GM23248 (cell line): ENCODE measurements at regions not wholly inside any gene's neighbourhood (a gene's known extent, or its start where the extent isn't known, plus 50 kb on each side); places are given as distances from the start of the nearest gene placed in this dataset.

Experiments
- DNase-seq: peaks from one replicate; pipeline ENCODE4 v3.0.0-alpha.2; 2015
- H2AFZ ChIP-seq: fragments of 200-600 bp; sonication (generic); 2 replicates; pipeline ENCODE4 v1.6.1; 2016; ENCODE audit warnings: antibody characterized with exemption
- H3F3A ChIP-seq: fragments of 200-600 bp; sonication (generic); 2 replicates; pipeline ENCODE4 v1.6.1; 2016; ENCODE audit warnings: mild to moderate bottlenecking, antibody characterized with exemption, mixed run types; ENCODE audit not compliant: insufficient read depth
- H3K27ac ChIP-seq: fragments of 200-600 bp; sonication (generic); 2 replicates; pipeline ENCODE4 v1.5.1; 2016; ENCODE audit warnings: mild to moderate bottlenecking
- H3K27me3 ChIP-seq: fragments of 200-600 bp; sonication (generic); replicated peaks from 2 replicates; pipeline ENCODE4 v1.6.1; 2016; ENCODE audit warnings: mild to moderate bottlenecking; ENCODE audit not compliant: insufficient read depth
- H3K36me3 ChIP-seq: fragments of 200-600 bp; sonication (generic); 2 replicates; pipeline ENCODE4 v1.6.1; 2016; ENCODE audit warnings: low read depth, mild to moderate bottlenecking
- H3K4me1 ChIP-seq: fragments of 200-600 bp; sonication (generic); 2 replicates; pipeline ENCODE4 v1.6.1; 2016; ENCODE audit warnings: mild to moderate bottlenecking; ENCODE audit not compliant: insufficient read depth
- H3K4me2 ChIP-seq: fragments of 200-600 bp; sonication (generic); one replicate; pipeline ENCODE4 v1.6.1; 2016; ENCODE audit warnings: mild to moderate bottlenecking; ENCODE audit not compliant: unreplicated experiment
- H3K4me3 ChIP-seq: fragments of 200-600 bp; sonication (generic); 2 replicates; pipeline ENCODE4 v1.5.1; 2016; ENCODE audit warnings: mild to moderate bottlenecking
- H3K79me2 ChIP-seq: fragments of 200-600 bp; sonication (generic); 2 replicates; pipeline ENCODE4 v1.6.1; 2016; ENCODE audit warnings: mild to moderate bottlenecking; ENCODE audit not compliant: insufficient read depth
- H3K9ac ChIP-seq: fragments of 200-600 bp; sonication (generic); 2 replicates; pipeline ENCODE4 v1.6.1; 2016; ENCODE audit warnings: mild to moderate bottlenecking
- H3K9me2 ChIP-seq: fragments of 200-600 bp; sonication (generic); 2 replicates; pipeline ENCODE4 v1.6.1; 2016; ENCODE audit warnings: mixed run types, mild to moderate bottlenecking, moderate library complexity; ENCODE audit not compliant: insufficient read depth
- H3K9me3 ChIP-seq: fragments of 200-600 bp; sonication (generic); one replicate; pipeline ENCODE4 v1.6.1; 2017; ENCODE audit warnings: low read depth
- H4K20me1 ChIP-seq: fragments of 200-600 bp; sonication (generic); 2 replicates; pipeline ENCODE4 v1.6.0; 2016; ENCODE audit not compliant: insufficient read depth
- EZH2 ChIP-seq: fragments of 200-600 bp; sonication (generic); IDR thresholded peaks from 2 replicates; pipeline ENCODE4 v1.6.1; 2018; ENCODE audit warnings: antibody characterized with exemption, mild to moderate bottlenecking; ENCODE audit not compliant: insufficient read depth, poor library complexity, severe bottlenecking
- EZH2phosphoT487 ChIP-seq: fragments of 200-600 bp; sonication (generic); IDR thresholded peaks from 2 replicates; pipeline ENCODE4 v1.6.1; 2018; ENCODE audit warnings: antibody characterized with exemption, moderate library complexity, mild to moderate bottlenecking, low read depth; ENCODE audit not compliant: insufficient read depth
- WGBS, 2 experiments: methylation state at CpG; one replicate each; pipeline ENCODE4 v1.1.6; 2015 to 2017; ENCODE audit warnings: low lambda C conversion rate in 2 of 2, low coverage in 1 of 2; ENCODE audit errors: missing lambda C conversion rate in 2 of 2; 5-methylcytosine and 5-hydroxymethylcytosine counted together
- in situ Hi-C: fragments of 300-500 bp; cut with MboI; formaldehyde crosslinking; loops from 2 replicates; pipeline ENCODE4 v1.15.0; 2020

DNA sequence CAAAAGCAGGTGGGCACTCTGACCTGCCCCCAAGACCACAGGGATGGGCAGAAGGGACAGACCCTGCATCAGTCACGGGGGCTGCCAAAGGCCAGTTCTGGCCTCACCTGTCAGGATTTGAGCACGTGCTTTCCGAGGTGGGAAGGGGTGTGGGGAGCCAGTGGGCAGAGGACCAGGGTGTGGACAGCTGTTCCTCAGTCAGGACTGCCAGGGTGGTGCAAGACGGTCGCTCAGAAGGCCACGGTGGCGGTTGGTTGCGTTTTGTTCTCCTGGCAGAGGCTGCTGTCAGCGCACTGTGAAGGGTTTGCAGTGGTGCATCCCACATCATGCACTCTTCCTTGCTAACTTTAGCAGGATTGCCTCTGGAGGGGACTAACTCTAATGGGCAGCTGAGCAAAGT is 665.3 kb upstream of the RAB6C start:
- no peak overlapping the region for H3K27ac ChIP-seq
- H3K4me3 ChIP-seq: no peak overlapping the region
- no peak overlapping the region for H2AFZ ChIP-seq
- H3K36me3 ChIP-seq: no peaks in the 10 kb centered on the region
- TF ChIP-seq EZH2phosphoT487 (no peak), EZH2 (no peak)
- no peaks in the 10 kb centered on the region for H4K20me1 ChIP-seq
- no peaks in the 10 kb centered on the region for H3K79me2 ChIP-seq
- in situ Hi-C loops: no loop called here
- no peaks in the 10 kb centered on the region for H3K9me3 ChIP-seq
- H3K27me3 ChIP-seq: no peaks in the 10 kb centered on the region
- H3K9ac ChIP-seq: no peak overlapping the region
- WGBS, 2 experiments: 21 to 39% methylated on average over 7 to 9 of the region's 9 CpGs
- H3K4me2 ChIP-seq: no peak overlapping the region
- DNase-seq: no peak
- no peaks in the 10 kb centered on the region for H3K9me2 ChIP-seq
- no peaks in the 10 kb centered on the region for H3K4me1 ChIP-seq
- no peaks in the 10 kb centered on the region for H3F3A ChIP-seq

DNA sequence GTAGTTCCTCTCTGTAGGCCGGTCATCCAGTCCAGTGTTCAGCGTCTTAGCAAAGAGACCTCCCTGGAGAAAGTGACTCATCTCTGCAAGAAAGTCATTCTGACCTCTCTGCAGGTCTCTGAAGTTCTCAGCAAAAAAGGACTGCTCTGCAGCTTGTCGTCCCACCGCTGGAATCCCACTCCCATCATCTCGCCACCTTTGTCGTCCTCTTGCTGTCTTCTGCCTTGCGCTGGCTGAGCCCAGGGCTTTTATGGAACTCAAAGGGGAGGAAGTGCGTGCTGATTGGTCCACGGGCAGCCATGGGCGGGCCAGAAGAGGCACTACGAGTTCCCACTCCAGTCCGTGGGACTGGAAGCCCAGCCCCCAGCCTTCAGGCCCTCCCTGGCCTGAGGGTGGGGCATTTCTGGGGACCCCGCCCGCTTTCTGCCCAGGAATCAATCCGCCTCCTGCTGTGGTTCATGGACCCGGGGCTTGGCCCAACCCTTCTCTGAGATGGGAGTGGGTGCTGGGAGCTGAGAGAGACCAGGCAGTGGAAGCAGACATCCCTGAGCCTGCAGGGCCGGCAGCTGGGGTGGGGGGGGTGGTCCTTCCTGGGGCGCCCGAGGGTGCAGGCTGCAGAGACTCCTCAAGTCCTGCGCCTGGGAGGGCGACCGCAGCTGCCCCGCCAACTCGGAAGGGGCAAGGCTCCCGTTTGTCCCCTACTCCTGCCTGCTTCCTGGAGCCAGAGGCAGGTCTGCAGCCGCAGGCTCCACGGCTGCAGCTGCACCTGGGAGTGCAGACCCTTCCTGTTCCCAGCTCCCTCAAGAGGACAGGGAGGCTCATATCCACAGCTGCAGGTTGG is 660.7 kb upstream of the RAB6C start:
- H3K4me1 ChIP-seq: no peaks in the 10 kb centered on the region
- no peak overlapping the region for H3K27ac ChIP-seq
- TF ChIP-seq EZH2 (no peak), EZH2phosphoT487 (no peak)
- H4K20me1 ChIP-seq: no peaks in the 10 kb centered on the region
- in situ Hi-C loops: no loop called here
- no peaks in the 10 kb centered on the region for H3K27me3 ChIP-seq
- no peaks in the 10 kb centered on the region for H3K79me2 ChIP-seq
- H3K9me3 ChIP-seq: no peaks in the 10 kb centered on the region
- no peaks in the 10 kb centered on the region for H3F3A ChIP-seq
- H3K9ac ChIP-seq: no peak overlapping the region
- H3K4me3 ChIP-seq: no peak overlapping the region
- no peaks in the 10 kb centered on the region for H3K9me2 ChIP-seq
- no peak for DNase-seq
- WGBS, 2 experiments: 34 to 39% methylated on average over 19 to 21 of the region's 27 CpGs
- no peak overlapping the region for H3K4me2 ChIP-seq
- H3K36me3 ChIP-seq: no peaks in the 10 kb centered on the region
- H2AFZ ChIP-seq: no peak overlapping the region

DNA sequence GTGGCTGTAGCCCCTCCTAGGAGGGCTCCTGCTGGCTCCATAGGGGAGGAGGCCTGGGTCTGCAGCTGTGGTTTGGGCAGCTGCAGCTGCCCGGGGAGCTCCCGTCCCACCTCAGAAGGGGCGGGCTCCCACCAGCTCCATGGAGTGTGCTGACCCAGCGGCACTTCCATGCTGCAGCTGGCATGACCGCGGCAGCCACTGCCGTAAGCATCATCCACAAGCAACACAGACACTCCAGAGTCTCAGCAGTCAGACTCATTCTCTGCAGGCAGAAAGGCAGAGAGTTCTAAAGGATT is 660.1 kb upstream of the RAB6C start:
- Histone ChIP-seq H3K79me2 (no peaks in the 10 kb centered on the region), H4K20me1 (no peaks in the 10 kb centered on the region), H3K27ac (no peak overlapping the region), H3K36me3 (no peaks in the 10 kb centered on the region), H3K9ac (no peak overlapping the region), H3K9me2 (no peaks in the 10 kb centered on the region), H3F3A (no peaks in the 10 kb centered on the region), H3K4me2 (no peak overlapping the region), H3K4me1 (no peaks in the 10 kb centered on the region), H3K9me3 (no peaks in the 10 kb centered on the region), H3K27me3 (no peaks in the 10 kb centered on the region), H2AFZ (no peak overlapping the region), H3K4me3 (no peak overlapping the region)
- TF ChIP-seq EZH2 (no peak), EZH2phosphoT487 (no peak)
- DNase-seq: no peak
- 45 to 48% methylated on average over 7 of the region's 7 CpGs for WGBS, 2 experiments
- in situ Hi-C loops: no loop called here

DNA sequence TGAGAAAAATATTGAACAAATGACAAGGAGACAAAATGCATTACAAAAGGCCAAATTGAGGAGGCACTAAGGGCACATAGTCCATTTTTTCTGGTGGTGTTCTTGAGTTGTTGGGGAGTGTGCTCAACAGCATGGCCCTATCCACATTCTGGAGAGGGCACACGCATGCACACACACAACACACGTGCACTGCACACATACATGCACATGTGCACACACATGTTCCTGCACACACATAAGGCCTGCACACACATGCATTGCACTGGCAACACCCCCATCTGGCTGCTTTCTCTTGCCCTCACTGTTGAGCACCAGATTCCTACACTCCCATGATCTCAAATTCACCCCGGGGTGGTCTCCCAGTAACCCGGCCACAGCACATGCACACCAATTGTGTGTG is 659.2 kb upstream of the RAB6C start:
- no peaks in the 10 kb centered on the region for H4K20me1 ChIP-seq
- no peak overlapping the region for H2AFZ ChIP-seq
- TF ChIP-seq EZH2 (no peak), EZH2phosphoT487 (no peak)
- H3K9me3 ChIP-seq: no peaks in the 10 kb centered on the region
- 22 to 31% methylated on average over 4 of the region's 4 CpGs for WGBS, 2 experiments
- no peaks in the 10 kb centered on the region for H3K4me1 ChIP-seq
- no peak overlapping the region for H3K4me3 ChIP-seq
- no peaks in the 10 kb centered on the region for H3F3A ChIP-seq
- H3K27me3 ChIP-seq: no peaks in the 10 kb centered on the region
- no peaks in the 10 kb centered on the region for H3K36me3 ChIP-seq
- DNase-seq: no peak
- in situ Hi-C loops: no loop called here
- no peaks in the 10 kb centered on the region for H3K79me2 ChIP-seq
- no peak overlapping the region for H3K4me2 ChIP-seq
- H3K9ac ChIP-seq: no peak overlapping the region
- no peaks in the 10 kb centered on the region for H3K9me2 ChIP-seq
- H3K27ac ChIP-seq: no peak overlapping the region
